Right lobe of liver (tissue), 6 donors: ENCODE measurements at regions not wholly inside any gene's neighbourhood (a gene's known extent, or its start where the extent isn't known, plus 50 kb on each side); places are given as distances from the start of the nearest gene placed in this dataset.

ENCODE experiments used
- ATAC-seq, 4 donors: fragments of 200-7000 bp; cut with Tn5 transposase; one replicate each; pipeline ENCODE4 v1.9.1; 2020; ENCODE audit warnings: mild to moderate bottlenecking in 4 of 4, moderate library complexity in 4 of 4
- DNase-seq, 3 donors: peaks; one replicate each; pipeline ENCODE4 v3.0.0-alpha.2; 2020
- H3K27ac ChIP-seq, 3 donors: fragments of 200-600 bp; one replicate each; pipeline ENCODE4 v1.8.0; 2022
- H3K27me3 ChIP-seq, 2 donors: fragments of 200-600 bp; one replicate each; pipeline ENCODE4 v1.8.0; 2022
- H3K36me3 ChIP-seq, 4 donors: fragments of 200-600 bp; sonication (generic) in 1 of 4; one replicate each; pipeline versions ENCODE4 v1.5.1 to v1.8.0; 2017 to 2022; ENCODE audit warnings: control low read depth in 1 of 4
- H3K4me1 ChIP-seq, 4 donors: fragments of 200-600 bp; sonication (generic) in 1 of 4; one replicate each; pipeline versions ENCODE4 v1.5.1 to v1.8.0; 2017 to 2022; ENCODE audit warnings: control low read depth in 1 of 4
- H3K4me3 ChIP-seq, 3 donors: fragments of 200-600 bp; one replicate each; pipeline ENCODE4 v1.8.0; 2022
- H3K9me3 ChIP-seq, 4 donors: fragments of 200-600 bp; sonication (generic) in 1 of 4; one replicate each; pipeline versions ENCODE4 v1.5.1 to v1.8.0; 2017 to 2022; ENCODE audit warnings: control low read depth in 1 of 4
- POLR2A ChIP-seq: fragments of 450-650 bp; IDR thresholded peaks from one replicate; pipeline ENCODE4 v1.6.1; 2017; ENCODE audit warnings: antibody characterized with exemption, mild to moderate bottlenecking
- WGBS: methylation state at CpG from one replicate; pipeline ENCODE4 v1.1.6; 2018; ENCODE audit warnings: low coverage, low lambda C conversion rate; ENCODE audit not compliant: insufficient coverage; ENCODE audit errors: missing lambda C conversion rate; 5-methylcytosine and 5-hydroxymethylcytosine counted together
- intact Hi-C, 2 donors: fragments of 100-400 bp; cut with DNase I; formaldehyde crosslinking; loops; one replicate each; pipeline versions ENCODE4 v1.11.2 to v1.14.1; 2022
- TF ChIP-seq, protein P1 (sequence below), 4 donors: fragments of 200-600 bp in 3 of 4; fragments of 450-650 bp in 1 of 4; IDR thresholded peaks; one replicate each; pipeline versions ENCODE4 v1.5.1 to v1.8.0; 2016 to 2022; ENCODE audit warnings: antibody characterized with exemption in 4 of 4, mild to moderate bottlenecking in 2 of 4
- donor health status: DM: no; HTN: yes; CAD: no.
- donor health status: DM: no; HTN: no; CAD: no.
- donor health status: DM: no; HTN: no; CAD: no.
- donor health status: DM: no; HTN: yes; CAD: no.
- donor health status: DM: no; HTN: yes; CAD: no.

GRCh38 chrX:102833136-102833535 lies 103.9 kb upstream of the RAB40AL start:
- intact Hi-C loops: no loop called here
- Histone ChIP-seq H3K4me3 (no peak overlapping the region), H3K27ac (no peak overlapping the region), H3K4me1 (no peaks in the 10 kb centered on the region), H3K36me3 (no peaks in the 10 kb centered on the region), H3K27me3 (no peaks in the 10 kb centered on the region), H3K9me3 (no peaks in the 10 kb centered on the region)
- TF ChIP-seq POLR2A: no peak
- TF ChIP-seq, protein P1, sequence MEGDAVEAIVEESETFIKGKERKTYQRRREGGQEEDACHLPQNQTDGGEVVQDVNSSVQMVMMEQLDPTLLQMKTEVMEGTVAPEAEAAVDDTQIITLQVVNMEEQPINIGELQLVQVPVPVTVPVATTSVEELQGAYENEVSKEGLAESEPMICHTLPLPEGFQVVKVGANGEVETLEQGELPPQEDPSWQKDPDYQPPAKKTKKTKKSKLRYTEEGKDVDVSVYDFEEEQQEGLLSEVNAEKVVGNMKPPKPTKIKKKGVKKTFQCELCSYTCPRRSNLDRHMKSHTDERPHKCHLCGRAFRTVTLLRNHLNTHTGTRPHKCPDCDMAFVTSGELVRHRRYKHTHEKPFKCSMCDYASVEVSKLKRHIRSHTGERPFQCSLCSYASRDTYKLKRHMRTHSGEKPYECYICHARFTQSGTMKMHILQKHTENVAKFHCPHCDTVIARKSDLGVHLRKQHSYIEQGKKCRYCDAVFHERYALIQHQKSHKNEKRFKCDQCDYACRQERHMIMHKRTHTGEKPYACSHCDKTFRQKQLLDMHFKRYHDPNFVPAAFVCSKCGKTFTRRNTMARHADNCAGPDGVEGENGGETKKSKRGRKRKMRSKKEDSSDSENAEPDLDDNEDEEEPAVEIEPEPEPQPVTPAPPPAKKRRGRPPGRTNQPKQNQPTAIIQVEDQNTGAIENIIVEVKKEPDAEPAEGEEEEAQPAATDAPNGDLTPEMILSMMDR (IDR thresholded peaks at IDR 0.05): no peak
- WGBS: 46% methylated on average over 2 of the region's 3 CpGs
- ATAC-seq: no peak
- DNase-seq: no peak

DNA sequence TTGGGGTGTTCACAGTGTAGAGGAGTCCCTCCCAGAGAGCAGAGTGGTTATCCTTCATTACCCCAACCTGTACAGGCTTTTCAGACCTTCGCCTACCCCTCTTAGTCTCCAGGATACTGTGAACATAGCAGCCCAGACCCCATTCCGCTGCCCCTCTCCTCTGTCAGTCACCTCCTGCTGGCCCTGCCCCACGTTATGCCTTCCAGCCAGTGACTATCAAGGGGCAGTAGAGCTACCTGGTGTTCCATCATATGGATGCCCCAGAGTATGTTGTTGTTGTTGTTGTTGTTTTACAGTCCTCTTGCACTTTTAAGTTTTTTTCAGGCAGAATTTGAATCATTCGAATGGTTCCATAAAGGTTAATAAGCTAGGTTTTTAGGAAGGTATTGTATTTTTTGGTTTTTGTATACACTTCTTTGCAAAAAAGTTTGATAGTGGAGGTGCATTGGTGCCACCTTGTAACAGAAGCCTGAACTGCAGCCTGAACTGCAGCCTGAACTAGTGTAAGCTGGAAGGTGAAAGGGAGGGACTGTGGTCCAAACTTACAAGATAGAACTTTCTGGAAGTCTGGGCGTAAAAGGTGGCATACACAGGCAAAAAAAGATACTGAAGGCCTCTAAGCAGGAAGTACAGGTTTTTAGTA lies 101.4 kb upstream of the RAB40AL start:
- ATAC-seq (peak; percentile 50 to 80 (median 76)), DNase-seq (no peak)
- no peaks in the 10 kb centered on the region for H3K4me1 ChIP-seq
- no peaks in the 10 kb centered on the region for H3K36me3 ChIP-seq
- H3K4me3 ChIP-seq: no peak overlapping the region
- intact Hi-C loops: no loop called here
- TF ChIP-seq POLR2A: no peak
- TF ChIP-seq, protein P1 (IDR thresholded peaks at IDR 0.05): peak; percentile 44 to 60 (median 56)
- H3K27ac ChIP-seq: no peak overlapping the region
- no peaks in the 10 kb centered on the region for H3K27me3 ChIP-seq
- WGBS: 33% methylated on average over 5 of the region's 5 CpGs
- no peaks in the 10 kb centered on the region for H3K9me3 ChIP-seq

DNA sequence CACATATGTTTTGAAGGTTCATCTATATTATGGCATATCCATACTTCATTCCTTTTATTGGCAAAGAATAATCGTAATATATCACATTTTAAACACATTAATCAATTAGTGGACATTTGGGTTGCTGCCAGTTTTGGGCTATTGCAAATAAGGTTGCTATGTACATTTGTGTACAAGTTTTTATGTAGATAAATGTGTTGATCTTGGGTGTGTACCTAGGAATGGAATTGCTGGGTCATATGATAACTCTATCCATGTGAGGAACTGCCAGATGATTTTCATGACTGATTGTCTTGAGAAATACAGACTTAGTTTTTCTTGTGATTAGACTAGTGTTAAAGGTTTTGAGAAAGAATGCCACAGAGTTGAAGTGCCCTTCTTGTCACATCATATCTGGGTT lies 99.2 kb upstream of the RAB40AL start:
- intact Hi-C loops: no loop called here
- 33% methylated on average over 1 of the region's 1 CpG for WGBS
- Histone ChIP-seq H3K27ac (no peak overlapping the region), H3K9me3 (no peaks in the 10 kb centered on the region), H3K4me1 (no peaks in the 10 kb centered on the region), H3K4me3 (no peak overlapping the region), H3K27me3 (no peaks in the 10 kb centered on the region), H3K36me3 (no peaks in the 10 kb centered on the region)
- no peak for TF ChIP-seq POLR2A
- TF ChIP-seq, protein P1 (IDR thresholded peaks at IDR 0.05): no peak
- no peak for DNase-seq
- no peak for ATAC-seq

- no peaks in the 10 kb centered on the region for H3K27me3 ChIP-seq
- WGBS: 63% methylated on average over 6 of the region's 6 CpGs
- H3K36me3 ChIP-seq: no peaks in the 10 kb centered on the region
- no peak overlapping the region for H3K4me3 ChIP-seq
- ATAC-seq (no peak), DNase-seq (no peak)
- H3K4me1 ChIP-seq: no peaks in the 10 kb centered on the region
- intact Hi-C loops: no loop called here
- H3K9me3 ChIP-seq: no peaks in the 10 kb centered on the region
- no peak for TF ChIP-seq POLR2A
- TF ChIP-seq, protein P1 (IDR thresholded peaks at IDR 0.05): peak in 1 of 4 donors; percentile 5
- no peak overlapping the region for H3K27ac ChIP-seq
Observed at GRCh38 chrX:102840871-102841705, 96.0 kb upstream of the RAB40AL start.
